DND-41 (cell line): ENCODE measurements at regions not wholly inside any gene's neighbourhood (a gene's known extent, or its start where the extent isn't known, plus 50 kb on each side); places are given as distances from the start of the nearest gene placed in this dataset.

Experiments used
- ATAC-seq: fragments of 200-7000 bp; cut with Tn5 transposase; 3 replicates; pipeline ENCODE4 v1.9.1; 2021; ENCODE audit warnings: low read depth; ENCODE audit not compliant: insufficient read depth
- DNase-seq: peaks from one replicate; pipeline ENCODE4 v3.0.0-alpha.2; 2020
- H2AFZ ChIP-seq: 2 replicates; pipeline ENCODE4 v1.6.0; 2012; ENCODE audit warnings: low read depth, low read length
- H3K27ac ChIP-seq: 2 replicates; pipeline ENCODE4 v1.5.1; 2012; ENCODE audit warnings: low read length, inconsistent platforms
- H3K27me3 ChIP-seq: fragments of 200-600 bp; sonication (generic); 2 replicates; pipeline ENCODE4 v1.6.0; 2012; ENCODE audit warnings: low read length, mild to moderate bottlenecking, inconsistent platforms; ENCODE audit not compliant: insufficient read depth, poor library complexity
- H3K36me3 ChIP-seq: 2 replicates; pipeline ENCODE4 v1.5.1; 2012; ENCODE audit warnings: low read length, inconsistent platforms; ENCODE audit not compliant: insufficient read depth
- H3K4me1 ChIP-seq: 2 replicates; pipeline ENCODE4 v1.5.1; 2012; ENCODE audit warnings: mild to moderate bottlenecking, low read length; ENCODE audit not compliant: insufficient read depth
- H3K4me2 ChIP-seq: 2 replicates; pipeline ENCODE4 v1.6.0; 2012; ENCODE audit warnings: mild to moderate bottlenecking, moderate library complexity, low read length, inconsistent platforms; ENCODE audit not compliant: insufficient read depth
- H3K4me3 ChIP-seq, 2 experiments: fragments of 200-600 bp in 1 of 2; shearing (Covaris generic) in 1 of 2; 2 replicates each; pipeline ENCODE4 v1.5.1; 2012 to 2016; ENCODE audit warnings: inconsistent platforms in 2 of 2, low read length in 2 of 2, mild to moderate bottlenecking in 2 of 2, low read depth in 1 of 2, moderate library complexity in 1 of 2
- H3K79me2 ChIP-seq: 2 replicates; pipeline ENCODE4 v1.6.0; 2012; ENCODE audit warnings: low read length, inconsistent platforms; ENCODE audit not compliant: insufficient read depth
- H3K9ac ChIP-seq: 2 replicates; pipeline ENCODE4 v1.6.0; 2012; ENCODE audit warnings: low read depth, mild to moderate bottlenecking, inconsistent platforms, low read length, moderate library complexity
- H3K9me3 ChIP-seq: 2 replicates; pipeline ENCODE4 v1.5.1; 2012; ENCODE audit warnings: low read length, moderate library complexity, mild to moderate bottlenecking, inconsistent platforms; ENCODE audit not compliant: insufficient read depth, severe bottlenecking
- H4K20me1 ChIP-seq: 2 replicates; pipeline ENCODE4 v1.6.0; 2012; ENCODE audit warnings: low read length; ENCODE audit not compliant: insufficient read depth
- EZH2 ChIP-seq: IDR thresholded peaks from 3 replicates; pipeline ENCODE4 v1.6.1; 2012; ENCODE audit warnings: borderline replicate concordance, low read depth, mild to moderate bottlenecking, moderate library complexity, low read length, inconsistent platforms; ENCODE audit not compliant: severe bottlenecking
- TF ChIP-seq, protein P1 (sequence below): IDR thresholded peaks from 2 replicates; pipeline ENCODE4 v1.5.1; 2012; ENCODE audit warnings: borderline replicate concordance, low read length, moderate library complexity, mild to moderate bottlenecking; ENCODE audit not compliant: poor library complexity, severe bottlenecking; ENCODE audit errors: extremely low read depth

- Histone ChIP-seq H4K20me1 (no peaks in the 10 kb centered on the region), H3K4me2 (no peak overlapping the region), H3K4me3 (no peak overlapping the region), H3K9me3 (no peaks in the 10 kb centered on the region), H3K79me2 (no peaks in the 10 kb centered on the region), H3K9ac (no peak overlapping the region), H3K36me3 (no peaks in the 10 kb centered on the region), H3K27me3 (no peaks in the 10 kb centered on the region), H3K27ac (no peak overlapping the region), H2AFZ (no peak overlapping the region), H3K4me1 (no peaks in the 10 kb centered on the region)
- TF ChIP-seq EZH2 = no peak
- TF ChIP-seq, protein P1, sequence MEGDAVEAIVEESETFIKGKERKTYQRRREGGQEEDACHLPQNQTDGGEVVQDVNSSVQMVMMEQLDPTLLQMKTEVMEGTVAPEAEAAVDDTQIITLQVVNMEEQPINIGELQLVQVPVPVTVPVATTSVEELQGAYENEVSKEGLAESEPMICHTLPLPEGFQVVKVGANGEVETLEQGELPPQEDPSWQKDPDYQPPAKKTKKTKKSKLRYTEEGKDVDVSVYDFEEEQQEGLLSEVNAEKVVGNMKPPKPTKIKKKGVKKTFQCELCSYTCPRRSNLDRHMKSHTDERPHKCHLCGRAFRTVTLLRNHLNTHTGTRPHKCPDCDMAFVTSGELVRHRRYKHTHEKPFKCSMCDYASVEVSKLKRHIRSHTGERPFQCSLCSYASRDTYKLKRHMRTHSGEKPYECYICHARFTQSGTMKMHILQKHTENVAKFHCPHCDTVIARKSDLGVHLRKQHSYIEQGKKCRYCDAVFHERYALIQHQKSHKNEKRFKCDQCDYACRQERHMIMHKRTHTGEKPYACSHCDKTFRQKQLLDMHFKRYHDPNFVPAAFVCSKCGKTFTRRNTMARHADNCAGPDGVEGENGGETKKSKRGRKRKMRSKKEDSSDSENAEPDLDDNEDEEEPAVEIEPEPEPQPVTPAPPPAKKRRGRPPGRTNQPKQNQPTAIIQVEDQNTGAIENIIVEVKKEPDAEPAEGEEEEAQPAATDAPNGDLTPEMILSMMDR = no peak
- no peak for ATAC-seq
- DNase-seq = no peak
These were observed 380.2 kb downstream of the FGF9 start for GRCh38 chr13:22050951-22051563.

DNA sequence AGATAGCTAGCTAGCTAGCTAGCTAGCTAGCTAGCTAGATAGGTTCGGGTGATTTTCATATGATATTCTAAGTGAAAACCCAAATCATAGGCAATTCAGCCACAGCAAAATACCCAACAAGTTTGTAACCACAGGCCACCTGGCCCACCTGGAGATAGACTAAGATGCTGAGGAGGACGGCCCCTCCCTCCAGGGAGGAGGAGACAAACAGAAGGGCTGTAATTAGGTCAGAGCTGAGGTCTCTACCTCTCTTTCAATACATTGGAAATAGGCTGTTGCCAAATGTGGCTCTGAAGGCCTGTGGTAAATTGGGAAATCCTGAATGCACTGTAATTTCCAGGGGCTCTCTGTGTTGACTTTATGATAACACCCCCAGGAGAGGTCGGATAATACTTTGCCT is 382.2 kb downstream of the FGF9 start:
- Histone ChIP-seq H2AFZ (no peak overlapping the region), H3K27ac (no peak overlapping the region), H4K20me1 (no peaks in the 10 kb centered on the region), H3K4me1 (no peaks in the 10 kb centered on the region), H3K4me3 (no peak overlapping the region), H3K9me3 (no peaks in the 10 kb centered on the region), H3K4me2 (no peak overlapping the region), H3K79me2 (no peaks in the 10 kb centered on the region), H3K27me3 (no peaks in the 10 kb centered on the region), H3K36me3 (no peaks in the 10 kb centered on the region), H3K9ac (no peak overlapping the region)
- DNase-seq (no peak), ATAC-seq (no peak)
- no peak for TF ChIP-seq EZH2
- TF ChIP-seq, protein P1 = no peak

GRCh38 chr13:22055259-22055658 is 384.4 kb downstream of the FGF9 start:
- TF ChIP-seq, protein P1 = no peak
- TF ChIP-seq EZH2 = no peak
- Histone ChIP-seq H3K9me3 (no peaks in the 10 kb centered on the region), H4K20me1 (no peaks in the 10 kb centered on the region), H3K27ac (no peak overlapping the region), H3K4me2 (no peak overlapping the region), H3K79me2 (no peaks in the 10 kb centered on the region), H3K9ac (no peak overlapping the region), H3K27me3 (peaks cover 3% of the 10 kb centered on the region), H3K36me3 (no peaks in the 10 kb centered on the region), H3K4me1 (no peaks in the 10 kb centered on the region), H3K4me3 (no peak overlapping the region), H2AFZ (no peak overlapping the region)
- DNase-seq (no peak), ATAC-seq (no peak)

DNA sequence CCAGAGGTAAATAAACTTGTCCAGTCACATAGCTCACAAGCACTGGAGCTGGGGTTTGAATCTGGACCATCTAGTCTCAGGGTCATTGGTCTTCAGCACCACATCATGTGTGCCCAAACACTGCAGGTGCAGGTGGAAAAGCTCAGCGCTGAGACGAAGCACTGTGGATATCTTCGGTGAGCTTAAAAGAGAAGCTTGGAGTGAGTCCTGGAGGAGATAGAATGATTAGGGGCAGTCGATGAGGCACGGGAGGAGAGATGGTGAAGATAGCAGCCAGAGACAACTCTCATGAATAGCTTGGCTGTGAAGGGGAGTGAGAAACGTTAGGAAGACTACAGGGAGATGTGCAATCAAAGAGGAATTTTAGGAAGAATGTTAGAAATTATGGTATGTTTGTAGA is 389.3 kb downstream of the FGF9 start:
- Histone ChIP-seq H3K4me1 (no peaks in the 10 kb centered on the region), H3K27me3 (peaks cover 3% of the 10 kb centered on the region), H3K79me2 (no peaks in the 10 kb centered on the region), H3K4me2 (no peak overlapping the region), H4K20me1 (no peaks in the 10 kb centered on the region), H3K9ac (no peak overlapping the region), H3K36me3 (no peaks in the 10 kb centered on the region), H3K4me3 (no peak overlapping the region), H3K27ac (no peak overlapping the region), H2AFZ (no peak overlapping the region), H3K9me3 (no peaks in the 10 kb centered on the region)
- ATAC-seq (no peak), DNase-seq (no peak)
- TF ChIP-seq EZH2 = no peak
- TF ChIP-seq, protein P1 = no peak
